ENCODE measurements at regions not wholly inside any gene's neighbourhood (a gene's known extent, or its start where the extent isn't known, plus 50 kb on each side); places are given as distances from the start of the nearest gene placed in this dataset.
"Not testable (repeated sequence)": the region's sequence is repeated elsewhere in the genome, so short reads cannot be mapped to it uniquely, and the experiment has no call there.

DNA sequence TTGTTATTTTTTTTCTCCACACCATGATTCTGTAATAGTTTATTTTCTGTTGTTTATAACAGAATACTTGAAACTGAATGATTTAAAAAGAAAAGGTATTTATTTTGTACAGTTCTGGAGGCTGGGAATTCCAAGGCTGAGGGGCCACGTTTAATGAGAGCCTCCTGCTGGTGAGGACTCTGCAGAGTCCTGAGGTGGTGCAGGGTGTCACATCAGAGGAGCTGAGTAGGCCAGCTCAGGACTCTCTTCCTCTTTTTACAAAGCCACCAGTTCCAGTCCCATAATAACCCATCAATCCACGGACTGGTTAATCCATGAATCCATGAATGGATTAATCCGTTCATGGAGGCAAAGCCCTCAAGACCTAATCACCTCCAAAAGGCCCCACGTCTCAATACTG is 71.6 kb downstream of the TFAP2A start:
- no peak for DNase-seq

DNA sequence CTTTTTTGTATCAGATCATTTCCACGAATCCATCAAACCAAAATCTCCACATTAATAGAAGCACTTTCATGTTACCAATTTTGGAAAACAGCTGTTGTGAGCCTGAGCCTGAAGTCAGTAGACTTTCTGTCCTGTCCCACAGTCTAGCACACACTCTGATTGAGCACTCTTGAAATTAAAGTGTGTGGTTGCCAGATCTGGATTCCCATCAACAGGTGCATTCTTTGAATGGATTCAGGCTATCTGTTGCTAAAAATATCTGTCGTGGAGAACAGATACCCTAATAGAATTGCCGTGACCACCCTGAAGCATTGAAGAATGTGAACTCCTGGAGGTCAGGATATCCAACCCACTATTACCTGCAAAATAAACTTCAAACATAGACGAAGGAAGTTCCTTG is 73.3 kb downstream of the TFAP2A start:
- no peak for DNase-seq

DNA sequence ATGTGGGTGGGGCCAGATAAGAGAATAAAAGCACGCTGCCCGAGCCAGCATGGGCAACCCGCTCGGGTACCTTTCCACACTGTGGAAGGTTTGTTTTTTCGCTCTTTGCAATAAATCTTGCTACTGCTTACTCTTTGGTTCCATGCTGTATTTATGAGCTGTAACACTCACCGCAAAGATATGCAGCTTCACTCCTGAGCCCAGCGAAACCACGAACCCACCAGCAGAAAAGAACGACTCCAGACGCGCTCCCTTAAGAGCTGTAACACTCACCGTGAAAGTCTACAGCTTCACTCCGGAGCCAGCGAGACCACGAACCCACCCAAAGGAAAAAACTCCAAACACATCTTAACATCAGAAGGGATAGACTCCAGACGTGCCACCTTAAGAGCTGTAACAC is 76.7 kb downstream of the TFAP2A start:
- no peak for DNase-seq

DNA sequence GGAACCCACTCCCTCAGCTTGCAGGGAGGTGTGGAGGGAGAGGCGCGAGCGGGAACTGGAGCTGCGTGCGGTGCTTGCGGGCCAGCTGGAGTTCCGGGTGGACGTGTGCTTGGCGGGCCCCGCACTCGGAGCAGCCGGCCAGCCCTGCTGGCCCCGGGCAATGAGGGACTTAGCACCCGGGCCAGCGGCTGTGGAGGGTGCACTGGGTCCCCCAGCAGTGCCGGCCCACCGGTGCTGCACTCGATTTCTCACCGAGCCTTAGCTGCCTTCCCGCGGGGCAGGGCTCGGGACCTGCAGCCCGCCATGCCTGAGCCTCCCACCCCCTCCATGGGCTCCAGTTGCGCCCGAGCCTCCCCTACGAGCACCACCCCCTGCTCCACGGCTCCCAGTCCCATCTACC is 77.5 kb downstream of the TFAP2A start:
- DNase-seq = not testable (repeated sequence)

DNA sequence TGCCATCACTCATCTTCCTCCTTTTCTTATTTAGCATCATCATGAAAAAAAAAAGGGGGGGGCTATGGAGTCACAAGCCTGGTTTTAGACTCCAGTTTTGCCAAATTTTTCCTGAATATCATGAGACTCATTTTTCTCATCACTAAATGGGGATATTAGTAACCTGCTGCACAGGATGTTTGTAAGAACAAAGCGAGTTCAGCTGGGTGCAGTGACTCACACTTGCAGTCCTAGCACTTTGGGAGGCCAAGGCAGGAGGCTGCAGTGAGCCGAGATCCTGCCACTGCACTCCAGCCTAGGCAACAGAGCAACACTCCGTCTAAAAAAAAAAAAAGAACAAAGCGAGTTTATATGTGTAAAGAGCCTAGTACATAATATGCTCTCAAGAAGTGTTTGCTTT is 82.8 kb downstream of the TFAP2A start:
- no peak for DNase-seq

DNA sequence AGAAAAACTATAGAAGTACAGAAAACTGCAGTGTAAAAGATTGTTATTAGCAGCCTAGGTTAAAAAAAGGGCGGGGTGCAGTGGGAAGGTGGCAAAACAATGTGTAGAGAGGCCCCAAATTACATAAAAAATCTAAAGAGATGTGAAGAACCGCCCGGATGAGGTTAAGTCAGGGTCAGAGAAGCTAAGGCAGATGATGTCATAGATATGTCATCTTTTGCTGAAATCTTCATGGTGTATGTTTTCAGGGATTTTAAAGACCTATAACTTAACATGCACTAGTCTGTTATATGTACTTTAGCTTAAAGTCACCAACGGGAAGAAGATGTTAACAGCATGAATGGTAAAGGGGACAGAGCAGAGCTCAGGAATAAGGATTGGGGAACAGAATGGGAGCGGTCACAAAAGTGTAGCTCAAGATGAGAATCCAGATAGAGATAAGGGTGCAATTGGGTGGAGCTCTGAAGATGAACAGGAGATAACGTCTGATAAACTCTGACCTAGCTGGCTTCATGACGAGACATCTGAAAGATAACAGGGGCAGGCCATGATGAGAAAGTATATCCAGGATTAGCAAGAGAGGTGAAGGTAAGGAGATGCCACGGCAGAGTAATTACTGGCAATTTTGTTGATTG is 83.4 kb downstream of the TFAP2A start:
- no peak for DNase-seq

DNA sequence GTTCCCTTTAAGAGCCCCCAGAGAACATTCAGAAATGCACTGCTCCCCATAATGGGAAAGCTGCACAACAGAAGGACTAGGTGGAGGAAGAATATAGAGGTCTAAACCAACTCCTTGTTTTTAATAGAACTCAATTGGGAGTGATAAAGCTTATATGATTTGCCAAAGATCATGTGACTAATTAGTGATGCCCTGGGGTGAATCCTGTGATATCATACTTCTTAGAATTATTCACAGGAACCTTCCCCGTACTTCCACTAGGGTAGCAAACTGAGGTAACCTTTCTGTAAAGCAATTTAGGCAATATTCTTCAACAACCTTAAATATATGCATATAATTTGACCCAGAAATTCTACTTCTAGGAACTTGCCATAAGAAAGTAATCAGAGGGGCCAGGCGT is 84.4 kb downstream of the TFAP2A start:
- DNase-seq = no peak

DNA sequence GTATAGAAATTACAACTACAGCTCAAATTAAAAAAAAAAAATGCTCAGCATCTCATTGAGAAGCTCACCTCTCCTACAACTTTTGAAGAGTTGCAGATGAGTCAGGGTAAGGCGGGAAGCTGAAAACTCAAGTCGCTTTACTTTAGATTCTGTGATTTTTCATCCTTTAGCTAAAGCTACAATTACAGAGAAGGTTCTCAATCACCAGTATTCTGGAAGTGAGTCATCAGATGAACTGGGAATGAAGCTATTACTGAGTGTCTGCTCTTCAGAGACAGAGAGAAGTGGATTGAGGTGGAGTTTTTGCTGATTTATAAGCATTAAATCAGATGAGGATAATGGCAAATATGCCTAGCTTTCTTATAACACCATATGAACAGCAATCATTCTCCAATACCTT is 91.9 kb downstream of the TFAP2A start:
- no peak for DNase-seq

DNA sequence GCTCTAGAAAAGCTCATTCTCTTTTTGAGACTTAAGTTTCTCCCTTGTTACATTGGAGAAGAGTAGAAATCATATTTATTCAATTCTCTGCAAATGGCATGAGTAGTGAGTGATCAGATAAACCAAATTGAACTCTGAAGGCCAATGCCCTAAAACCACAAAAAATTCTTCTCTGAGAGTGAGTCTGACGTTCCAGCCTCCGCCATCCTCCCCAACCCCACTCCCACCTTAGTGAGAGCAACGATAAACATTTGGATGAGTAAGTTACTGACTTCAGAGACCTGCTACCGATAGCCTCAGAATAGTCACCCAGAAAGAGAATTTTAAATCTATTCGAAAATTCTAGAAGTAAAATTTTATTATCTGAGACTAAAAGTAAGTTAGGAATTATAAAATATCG is 94.6 kb downstream of the TFAP2A start:
- DNase-seq = no peak

DNA sequence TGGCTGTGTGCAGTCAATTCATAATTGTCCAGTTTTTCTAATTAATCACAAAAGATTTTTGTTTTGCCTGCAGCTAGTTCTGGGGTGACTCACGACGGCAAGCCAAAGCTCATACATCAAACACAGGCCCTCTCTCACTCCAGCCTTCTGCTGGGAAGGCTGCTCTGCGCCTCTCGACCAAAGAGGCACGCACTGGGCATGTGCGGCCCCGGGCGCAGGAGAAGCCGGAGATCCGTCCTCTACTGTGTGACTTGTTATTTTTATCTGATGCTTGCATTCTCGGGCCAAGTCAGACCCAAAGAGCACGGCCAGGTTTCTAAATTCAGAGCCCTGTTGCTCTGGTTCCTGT is 98.5 kb downstream of the TFAP2A start:
- DNase-seq = no peak

DNA sequence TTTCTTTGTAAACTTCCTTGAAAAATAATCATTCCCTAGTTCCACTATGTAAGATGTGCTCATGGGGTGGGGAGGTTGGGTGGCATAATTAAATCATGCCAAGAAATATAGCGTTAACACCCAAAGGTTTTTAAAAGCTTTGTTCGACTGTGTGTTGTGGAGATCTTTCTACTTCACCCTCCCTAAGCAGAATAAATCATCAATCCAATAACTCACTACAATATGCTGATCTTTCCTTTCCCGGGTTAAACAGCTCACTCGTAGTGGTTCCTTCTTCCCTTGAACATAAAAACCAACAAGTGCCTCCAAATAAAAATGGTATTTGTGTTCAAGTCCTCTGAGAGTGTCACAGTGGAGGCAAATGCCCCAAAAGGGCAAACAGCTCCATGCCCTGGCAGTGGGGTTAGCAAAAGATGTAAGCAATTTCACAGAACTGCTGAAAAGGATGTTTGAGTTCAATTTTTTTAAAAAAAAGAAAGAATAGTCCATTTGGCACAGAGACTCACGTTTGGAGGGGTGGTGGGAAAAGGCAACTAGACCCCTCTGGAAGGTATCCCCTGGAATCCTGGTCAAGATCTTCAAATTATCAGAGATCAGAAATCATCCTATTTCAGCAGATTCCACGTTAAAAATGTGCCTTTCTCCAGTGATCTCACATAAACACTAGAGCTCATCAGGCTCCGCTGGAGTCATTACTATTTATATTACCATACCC is 99.1 kb downstream of the TFAP2A start:
- DNase-seq = no peak

DNA sequence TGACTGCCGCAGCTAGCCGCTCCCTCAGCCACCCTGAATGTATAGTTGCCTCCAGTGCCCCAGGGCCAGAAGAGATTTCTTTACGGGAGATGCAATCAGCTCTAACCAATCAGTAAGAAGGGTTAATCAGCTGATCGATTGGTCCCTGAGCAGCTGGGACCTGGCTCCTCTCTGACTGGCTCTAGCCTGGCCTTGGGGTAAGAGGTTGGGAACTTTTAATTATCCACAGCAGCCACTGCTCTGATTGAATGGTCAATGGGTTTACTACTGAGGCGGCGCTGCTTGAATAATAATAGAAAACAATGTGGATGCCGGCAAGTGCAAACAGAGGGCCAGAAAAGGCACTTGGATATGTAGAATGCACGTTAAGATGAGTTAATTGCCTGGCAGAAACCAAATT is 99.8 kb downstream of the TFAP2A start:
- DNase-seq = no peak

DNA sequence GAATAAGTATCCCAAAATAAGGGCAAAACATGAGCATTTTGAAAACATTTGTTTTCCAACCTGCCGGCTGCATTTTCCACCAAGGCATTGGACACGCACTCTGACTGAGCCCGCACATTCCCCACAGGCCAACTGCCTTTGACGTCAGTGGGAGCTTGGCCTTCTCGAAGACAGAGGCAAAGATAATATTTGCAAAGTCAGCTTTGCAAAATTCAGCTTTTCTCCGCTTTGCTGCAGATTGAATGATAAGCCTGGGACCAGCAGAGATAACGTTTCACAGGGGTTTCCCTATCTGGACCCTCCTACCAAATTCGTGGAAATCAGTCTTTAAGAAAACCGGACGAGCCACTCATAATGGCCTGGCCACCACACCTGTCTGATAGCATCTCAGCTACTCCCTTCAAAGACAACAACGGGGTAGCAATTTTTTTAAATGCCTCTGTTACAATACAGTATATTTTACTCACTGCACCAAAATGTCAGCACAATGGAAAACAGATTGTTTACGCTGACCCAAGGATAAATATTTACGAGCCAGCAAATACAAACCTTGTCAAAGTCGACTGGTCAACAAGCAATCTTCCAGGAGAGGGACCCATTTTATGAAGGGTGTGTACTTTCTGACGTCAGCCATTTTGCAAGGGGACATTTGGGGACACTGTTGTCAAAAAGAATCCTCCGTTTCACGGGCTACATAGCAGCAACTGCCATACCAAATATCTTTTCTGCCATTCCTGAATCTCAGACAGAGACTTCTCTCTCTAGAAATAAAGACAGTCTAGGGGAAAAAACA is 100.5 kb downstream of the TFAP2A start:
- no peak for DNase-seq

DNA sequence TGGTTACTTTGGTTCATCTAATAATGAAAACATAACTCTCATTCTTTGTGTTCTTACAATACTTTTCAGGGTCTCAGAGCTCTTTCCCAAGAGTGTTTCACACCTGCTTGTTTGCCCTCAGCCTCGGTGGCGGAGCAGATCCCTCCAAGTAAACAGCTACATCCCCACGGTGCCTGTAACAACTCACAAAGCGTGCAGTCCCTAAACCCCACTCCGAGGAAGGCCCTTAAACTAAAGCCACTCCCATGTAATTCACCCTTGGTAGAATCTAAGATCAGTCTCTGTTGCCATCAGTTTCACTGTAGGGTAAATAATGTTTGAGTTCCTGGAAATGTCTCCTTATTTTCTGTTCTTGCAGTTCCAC is 101.1 kb downstream of the TFAP2A start:
- no peak for DNase-seq

DNA sequence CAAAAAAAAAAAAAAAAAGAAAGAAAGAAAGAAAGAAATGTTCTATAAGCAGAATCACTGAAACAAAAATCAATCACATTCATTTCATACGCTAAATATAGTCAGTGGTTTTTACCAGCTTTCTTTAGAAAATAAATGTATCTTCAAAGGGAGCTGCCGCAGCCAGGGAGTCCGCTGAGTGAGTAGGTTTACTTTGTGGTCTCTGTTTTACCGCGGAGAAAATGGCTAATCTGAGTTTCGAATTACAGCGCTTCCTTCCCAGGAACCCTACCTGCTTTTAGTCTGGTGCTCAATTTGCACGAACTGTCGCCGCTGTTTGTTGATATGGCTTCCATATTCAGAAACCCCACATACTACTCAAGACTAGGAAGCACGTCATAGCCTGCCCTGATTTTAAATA is 102.4 kb downstream of the TFAP2A start:
- peak in 1 of 5 experiments; percentile 78 for DNase-seq

DNA sequence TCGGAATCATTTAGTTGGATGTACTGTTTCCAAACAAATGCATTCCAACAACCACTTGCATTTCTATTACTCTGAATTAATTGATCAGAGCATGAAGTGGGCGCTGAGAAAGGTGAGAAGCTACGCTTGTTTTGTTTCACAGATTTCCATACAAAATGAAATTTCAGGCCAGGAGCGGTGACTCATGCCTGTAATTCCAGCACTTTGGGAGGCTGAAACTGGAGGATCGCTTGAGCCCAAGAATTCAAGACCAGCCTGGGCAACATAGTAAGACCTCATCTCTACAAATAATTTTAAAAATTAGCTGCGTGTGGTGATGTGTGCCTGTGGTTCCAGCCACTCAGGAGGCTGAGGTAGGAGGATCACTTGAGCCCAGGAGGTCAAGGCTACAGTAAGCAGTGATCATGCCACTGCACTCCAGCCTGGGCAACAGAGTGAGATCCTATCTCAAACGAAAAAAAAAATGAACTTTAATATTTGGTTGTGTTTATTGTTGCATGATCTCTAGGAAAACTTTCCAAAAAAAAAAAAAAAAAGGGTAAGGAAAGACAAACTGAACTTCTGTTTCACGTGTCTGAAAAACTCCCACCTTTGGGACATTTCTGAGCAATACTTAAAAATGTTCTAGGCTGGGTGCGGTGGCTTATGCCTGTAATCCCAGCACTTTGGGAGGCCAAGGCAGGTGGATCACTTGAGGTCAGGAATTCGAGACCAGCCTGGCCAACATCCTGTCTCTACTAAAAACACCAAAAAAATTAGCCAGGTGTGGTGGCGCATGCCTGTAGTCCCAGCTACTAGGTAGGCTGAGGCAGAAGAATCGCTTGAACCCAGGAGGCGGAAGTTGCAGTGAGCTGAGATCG is 103.1 kb downstream of the TFAP2A start:
- not testable (repeated sequence) for DNase-seq

DNA sequence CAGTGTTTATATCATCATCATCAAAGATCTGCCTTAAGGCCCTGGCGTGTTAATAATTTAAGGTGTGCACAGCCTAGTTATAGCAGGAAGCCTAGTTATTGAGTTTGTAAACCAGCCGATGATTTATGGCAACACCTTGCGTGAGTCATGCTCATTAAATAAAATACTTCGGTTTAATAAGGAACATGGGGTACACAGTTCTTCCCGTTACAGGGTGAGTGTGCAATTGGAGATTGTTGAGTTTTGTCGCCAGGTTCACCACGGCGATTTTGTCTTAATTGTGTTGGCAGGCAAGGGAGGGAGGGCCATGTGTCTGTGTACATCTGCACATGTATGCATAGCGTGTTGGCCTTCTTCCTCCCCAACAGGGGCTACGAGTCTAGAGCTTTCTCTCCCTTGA is 104.0 kb downstream of the TFAP2A start:
- no peak for DNase-seq

DNA sequence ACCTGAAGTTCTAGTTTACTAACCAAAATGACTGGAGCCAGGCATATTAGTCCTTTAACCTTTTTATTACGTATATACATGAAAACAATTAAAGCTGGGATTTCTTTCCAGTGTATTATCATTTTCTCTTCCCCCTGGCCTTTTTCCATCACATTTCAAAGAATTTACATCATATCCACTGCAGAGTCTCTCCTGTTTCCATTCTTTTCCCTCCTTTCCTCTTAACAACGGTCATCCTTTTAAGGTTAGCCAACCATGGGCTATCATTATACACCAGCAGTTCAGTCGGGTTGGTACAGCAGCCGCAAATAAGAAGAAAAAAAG is 104.6 kb downstream of the TFAP2A start:
- no peak for DNase-seq

DNA sequence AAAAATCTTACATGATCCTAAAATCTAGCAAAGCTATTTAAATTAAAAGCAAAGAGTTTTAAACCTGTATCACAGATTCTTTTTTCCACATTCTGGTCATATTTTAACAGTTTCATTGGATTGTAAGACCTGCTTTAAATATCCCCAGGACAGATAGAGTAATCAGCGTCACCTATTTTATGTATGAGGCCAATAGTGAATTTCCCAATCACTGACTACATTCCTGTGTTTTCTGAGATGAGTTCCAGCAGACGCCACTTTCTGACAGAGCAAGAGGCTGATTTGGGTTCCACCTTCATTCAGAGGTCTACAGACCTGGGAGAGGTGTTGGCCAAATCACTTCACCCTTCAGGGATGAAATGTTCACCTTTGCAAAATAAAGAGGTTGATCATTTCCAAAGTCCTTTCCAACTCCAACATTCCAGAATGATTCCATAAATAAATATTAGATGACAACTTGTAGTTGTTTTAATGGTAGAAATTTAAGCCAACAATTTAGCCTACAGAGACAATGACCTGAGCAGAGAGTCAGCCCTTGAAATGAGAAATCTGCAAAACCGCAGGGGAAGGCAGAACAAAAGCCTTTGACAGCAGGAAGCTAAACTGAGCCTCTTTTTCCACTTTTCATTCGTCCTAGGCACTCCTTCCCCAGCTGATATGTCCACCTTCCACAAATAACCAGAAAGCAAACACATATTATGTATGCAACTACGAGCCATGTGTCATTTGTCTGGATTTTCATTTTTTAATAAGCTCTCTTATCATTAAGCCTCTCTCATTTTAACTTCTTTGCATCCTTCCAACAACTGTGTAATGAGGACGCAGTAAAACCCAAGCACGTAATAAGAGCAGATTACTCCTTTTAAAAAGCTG is 105.2 kb downstream of the TFAP2A start:
- no peak for DNase-seq

DNA sequence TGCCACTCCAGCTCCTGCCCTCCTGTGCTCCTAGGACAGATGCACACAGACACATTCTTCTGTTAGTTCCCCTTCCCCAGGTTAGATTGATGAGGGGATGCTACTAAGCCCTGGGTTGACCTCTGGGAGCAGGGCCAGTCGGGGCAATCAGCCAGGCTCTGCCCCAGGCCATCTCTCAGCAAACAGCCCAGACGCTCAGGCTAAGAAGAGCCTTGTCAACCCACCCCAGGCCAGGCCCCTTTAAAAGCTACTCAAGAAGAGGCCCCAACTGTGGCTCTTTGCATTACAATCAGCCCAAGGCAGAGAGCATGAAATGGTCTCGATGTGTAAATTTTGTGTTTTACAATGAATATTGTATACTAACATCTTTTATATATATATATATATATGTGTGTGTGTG is 107.4 kb downstream of the TFAP2A start:
- no peak for DNase-seq

DNA sequence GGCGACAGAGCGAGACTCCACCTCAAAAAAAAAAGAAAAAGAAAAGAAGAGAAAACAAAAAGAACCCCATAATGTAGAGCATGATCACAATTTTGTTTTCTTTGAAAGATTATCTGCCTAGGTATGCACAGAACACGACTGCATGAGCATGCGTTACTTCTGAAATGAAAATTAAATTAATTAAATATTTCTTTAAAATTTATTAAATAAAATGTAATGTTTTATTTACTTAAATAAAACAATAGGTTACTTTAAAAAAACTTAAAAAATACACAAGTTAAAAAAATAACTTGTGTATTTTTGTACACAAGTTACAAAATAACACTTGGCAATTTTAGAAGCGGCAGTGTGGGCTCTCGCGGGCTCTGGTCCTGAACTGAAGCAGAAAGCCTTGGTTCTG is 107.8 kb downstream of the TFAP2A start:
- no peak for DNase-seq

DNA sequence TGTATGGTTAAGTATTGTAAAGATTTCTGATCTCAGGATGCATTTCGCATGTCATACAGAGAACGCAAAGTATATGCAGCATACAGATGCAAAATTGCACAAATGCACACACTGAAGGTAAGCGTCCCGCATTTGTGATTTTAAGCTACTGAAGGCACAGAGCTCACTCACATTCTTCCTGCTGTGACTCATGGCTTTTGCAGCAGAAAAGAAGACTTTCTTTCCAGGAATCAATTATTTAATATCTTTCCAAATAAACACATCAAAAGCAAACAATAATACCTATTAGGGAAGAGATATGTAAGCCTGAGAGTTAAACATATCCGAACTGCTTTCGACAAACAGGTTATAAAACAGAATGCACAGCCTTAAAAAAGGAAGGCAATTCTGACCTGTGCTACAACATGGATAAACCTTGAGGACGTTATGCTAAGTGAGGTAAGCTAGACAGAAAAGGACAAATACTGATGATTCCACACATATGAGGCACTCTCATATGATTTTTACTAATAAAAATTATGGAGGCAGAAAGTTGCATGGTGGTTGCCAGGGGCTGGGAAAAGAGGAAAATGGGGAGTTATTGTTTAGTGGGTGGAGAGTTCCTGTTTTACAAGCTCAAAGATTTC is 109.0 kb downstream of the TFAP2A start:
- no peak for DNase-seq
